Hepatocyte (in vitro differentiated cells): ENCODE measurements at regions not wholly inside any gene's neighbourhood (a gene's known extent, or its start where the extent isn't known, plus 50 kb on each side); places are given as distances from the start of the nearest gene placed in this dataset.

Experiments used
- EZH2 ChIP-seq: fragments of 200-600 bp; sonication (generic); IDR thresholded peaks from 2 replicates; pipeline ENCODE4 v1.6.1; 2016; ENCODE audit warnings: antibody characterized with exemption, mild to moderate bottlenecking, borderline replicate concordance
- EZH2phosphoT487 ChIP-seq: fragments of 200-600 bp; sonication (generic); IDR thresholded peaks from one replicate; pipeline ENCODE4 v1.6.1; 2018; ENCODE audit warnings: antibody characterized with exemption, mild to moderate bottlenecking, low read depth, moderate library complexity; ENCODE audit not compliant: unreplicated experiment, severe bottlenecking
- TF ChIP-seq, protein P1 (sequence below): fragments of 200-600 bp; sonication (generic); IDR thresholded peaks from 2 replicates; pipeline ENCODE4 v1.5.1; 2016; ENCODE audit warnings: antibody characterized with exemption, mild to moderate bottlenecking; ENCODE audit not compliant: poor library complexity

DNA sequence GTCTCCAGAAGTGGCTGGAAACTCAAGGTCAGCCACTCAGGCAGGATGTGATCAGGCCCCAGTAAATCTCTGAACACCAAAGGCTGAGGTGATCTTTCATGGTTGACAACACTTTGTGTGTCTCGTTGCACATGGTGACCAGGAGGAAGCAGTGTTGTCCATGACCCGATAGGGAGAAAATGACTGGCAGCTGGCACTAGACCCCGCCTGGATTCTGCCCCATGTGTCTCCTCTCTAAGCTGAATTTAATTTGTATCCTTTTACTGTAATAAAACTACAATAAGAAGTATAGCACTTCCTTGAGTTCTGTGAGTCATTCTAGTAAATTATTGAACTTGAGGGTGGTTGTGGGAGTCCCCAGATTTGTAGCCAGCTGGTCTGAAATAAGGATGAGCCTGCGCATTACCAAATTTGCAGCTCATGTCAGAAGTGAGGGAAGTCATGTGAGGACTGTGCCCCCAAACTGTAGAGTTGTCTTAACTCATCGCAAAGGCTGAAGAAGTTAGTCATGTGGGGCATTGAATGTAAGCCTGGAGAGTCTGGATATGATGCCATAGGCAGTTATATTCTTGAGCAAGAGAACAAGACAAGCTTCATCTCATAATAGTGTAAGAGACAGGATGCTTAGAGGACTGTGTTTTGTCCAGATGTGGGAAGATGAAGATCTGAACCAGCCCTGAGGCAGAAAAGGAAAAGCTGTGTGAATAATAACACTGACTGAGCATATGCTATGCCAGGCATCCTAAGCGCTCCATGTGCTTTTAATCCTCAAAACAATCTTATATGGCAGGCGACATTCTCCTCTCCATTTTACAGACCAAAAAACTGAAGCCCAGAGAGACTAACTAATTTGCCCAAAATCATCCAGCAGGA lies 55.9 kb downstream of the TMEM215 start:
- TF ChIP-seq, protein P1, sequence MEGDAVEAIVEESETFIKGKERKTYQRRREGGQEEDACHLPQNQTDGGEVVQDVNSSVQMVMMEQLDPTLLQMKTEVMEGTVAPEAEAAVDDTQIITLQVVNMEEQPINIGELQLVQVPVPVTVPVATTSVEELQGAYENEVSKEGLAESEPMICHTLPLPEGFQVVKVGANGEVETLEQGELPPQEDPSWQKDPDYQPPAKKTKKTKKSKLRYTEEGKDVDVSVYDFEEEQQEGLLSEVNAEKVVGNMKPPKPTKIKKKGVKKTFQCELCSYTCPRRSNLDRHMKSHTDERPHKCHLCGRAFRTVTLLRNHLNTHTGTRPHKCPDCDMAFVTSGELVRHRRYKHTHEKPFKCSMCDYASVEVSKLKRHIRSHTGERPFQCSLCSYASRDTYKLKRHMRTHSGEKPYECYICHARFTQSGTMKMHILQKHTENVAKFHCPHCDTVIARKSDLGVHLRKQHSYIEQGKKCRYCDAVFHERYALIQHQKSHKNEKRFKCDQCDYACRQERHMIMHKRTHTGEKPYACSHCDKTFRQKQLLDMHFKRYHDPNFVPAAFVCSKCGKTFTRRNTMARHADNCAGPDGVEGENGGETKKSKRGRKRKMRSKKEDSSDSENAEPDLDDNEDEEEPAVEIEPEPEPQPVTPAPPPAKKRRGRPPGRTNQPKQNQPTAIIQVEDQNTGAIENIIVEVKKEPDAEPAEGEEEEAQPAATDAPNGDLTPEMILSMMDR = no peak
- TF ChIP-seq EZH2 (no peak), EZH2phosphoT487 (no peak)
